Stimulated activated CD4-positive, alpha-beta T cell treated with anti-CD3 and anti-CD28 coated beads, TNF-alpha, amount 100 ng/mL, for 1 hour (primary cell): ENCODE measurements at regions not wholly inside any gene's neighbourhood (a gene's known extent, or its start where the extent isn't known, plus 50 kb on each side); places are given as distances from the start of the nearest gene placed in this dataset.

Experiments used
- DNase-seq, 3 donors: peaks; one replicate each; pipeline ENCODE4 v3.0.0-alpha.2; 2020; ENCODE audit warnings: low read depth in 3 of 3, low spot score in 1 of 3

DNA sequence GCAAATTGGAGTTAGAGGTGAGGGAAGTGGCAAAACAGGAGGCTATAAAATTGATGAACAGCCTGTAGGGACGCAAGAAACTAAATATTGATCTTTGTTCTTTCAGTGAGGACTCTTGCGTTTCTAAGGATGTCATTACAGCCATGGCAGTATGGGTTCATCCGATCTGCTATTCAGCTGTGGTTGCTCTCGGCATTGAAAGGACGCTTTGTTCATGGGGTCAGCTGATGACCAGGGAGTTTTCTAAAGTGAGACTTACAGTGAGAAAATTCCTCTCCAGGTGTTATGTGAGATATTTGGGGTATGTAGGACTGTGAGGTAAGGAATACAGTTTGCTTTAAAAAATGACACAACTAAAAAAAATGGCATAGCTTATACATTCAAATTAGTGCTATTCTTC is 52.7 kb upstream of the PELI1 start:
- no peak for DNase-seq

- DNase-seq = no peak
These were observed 56.9 kb upstream of the PELI1 start for GRCh38 chr2:64201151-64201550.

DNA sequence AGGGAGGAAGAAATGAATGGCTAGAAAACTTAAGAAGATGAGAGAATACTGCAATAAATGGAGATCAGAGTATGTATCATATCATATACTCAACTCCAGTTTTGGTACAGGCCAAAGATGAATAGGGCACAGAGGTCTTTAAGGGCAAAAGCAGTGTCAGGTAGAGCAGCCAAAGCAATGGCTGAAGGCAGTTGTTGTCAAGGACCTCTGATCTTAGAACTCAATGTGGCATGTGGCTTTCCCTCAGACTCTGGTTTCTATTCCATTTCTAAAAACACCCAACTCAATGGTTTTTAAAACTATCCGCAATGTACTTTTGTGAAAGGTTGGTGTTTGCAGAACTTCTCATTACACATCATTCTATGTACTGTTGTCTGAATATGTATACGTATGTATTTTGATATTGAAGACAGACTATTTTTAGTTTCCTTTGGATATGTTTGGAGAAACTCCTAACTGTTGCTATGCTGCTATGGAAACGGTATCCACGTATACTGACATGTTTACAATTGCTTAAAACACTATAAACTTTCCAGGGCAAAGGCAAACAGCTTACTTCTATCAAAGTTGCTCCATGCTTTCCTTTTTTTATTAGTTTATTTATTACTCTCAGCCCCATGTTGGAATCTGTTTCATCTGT is 58.1 kb upstream of the PELI1 start:
- no peak for DNase-seq

DNA sequence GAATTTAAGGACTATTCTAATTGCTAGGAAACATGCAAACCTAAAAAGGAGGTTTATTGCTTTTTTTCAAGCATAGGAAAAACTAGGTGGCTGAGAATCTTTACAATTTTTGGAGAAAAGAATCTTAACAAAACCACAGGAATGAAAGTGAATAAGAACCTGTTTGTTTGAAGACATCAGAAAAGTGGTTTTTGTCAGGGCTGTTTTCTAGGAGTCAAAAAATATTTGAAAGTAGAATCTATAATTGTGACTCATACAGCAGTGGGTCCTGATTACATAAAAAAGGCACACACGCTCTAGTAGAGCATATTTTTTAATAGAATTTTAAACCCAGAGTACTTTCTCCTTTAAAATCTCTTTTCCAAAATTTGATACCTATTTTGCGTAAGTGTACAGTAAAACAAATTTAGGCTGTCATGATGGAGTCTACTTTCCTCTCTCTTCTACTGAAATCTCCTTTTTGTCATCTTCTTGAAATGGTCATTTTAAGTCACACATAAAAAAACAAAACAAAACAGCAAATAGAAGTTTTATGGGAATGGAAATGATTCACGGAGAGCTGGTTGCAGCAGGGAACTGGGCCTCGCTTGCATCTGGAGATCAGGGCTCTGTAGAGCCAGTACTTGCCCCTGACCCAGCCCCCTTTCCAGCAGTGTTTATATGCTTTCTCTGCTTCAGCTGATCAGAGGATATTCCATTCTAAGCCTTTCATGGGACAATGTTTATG is 59.1 kb upstream of the PELI1 start:
- no peak for DNase-seq

DNA sequence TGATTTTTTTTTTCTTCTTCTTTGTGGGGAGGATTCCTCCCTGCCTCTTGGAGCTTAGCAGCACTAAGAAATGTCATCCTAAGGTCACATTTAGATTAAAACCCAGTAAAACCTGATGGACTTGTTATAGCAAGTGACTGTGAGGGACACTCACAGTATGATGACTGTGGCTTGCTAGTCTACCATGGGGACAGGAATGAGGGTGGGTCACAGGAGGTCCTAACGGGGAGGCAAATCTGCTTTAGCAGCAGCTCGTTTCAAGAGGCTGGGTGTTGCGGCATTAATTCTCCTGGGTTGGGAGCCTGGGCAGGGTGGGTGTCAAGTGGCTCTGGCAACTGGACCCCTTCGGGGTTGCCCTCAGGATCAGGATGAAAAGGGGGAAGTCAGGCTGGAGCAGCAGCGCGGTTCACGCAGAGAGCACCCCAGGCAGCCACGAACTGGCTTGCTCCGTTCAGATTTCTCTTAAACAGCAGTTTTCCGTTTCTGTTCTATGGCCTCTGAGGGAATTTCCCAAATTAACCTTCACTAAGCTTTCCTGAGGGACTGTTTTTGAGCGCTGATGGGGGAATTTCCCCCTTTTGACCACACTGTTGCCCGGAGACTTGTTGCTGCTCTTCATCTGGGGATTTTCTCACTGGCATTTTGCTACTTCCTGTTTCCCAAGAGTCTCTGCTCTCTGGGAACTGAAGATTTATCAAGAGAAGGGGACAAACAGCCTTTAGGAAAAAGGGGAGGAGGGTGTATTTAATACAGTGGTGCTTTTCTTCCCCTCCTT is 59.8 kb upstream of the PELI1 start:
- DNase-seq = peak in 2 of 3 donors; percentile 9 to 17

DNA sequence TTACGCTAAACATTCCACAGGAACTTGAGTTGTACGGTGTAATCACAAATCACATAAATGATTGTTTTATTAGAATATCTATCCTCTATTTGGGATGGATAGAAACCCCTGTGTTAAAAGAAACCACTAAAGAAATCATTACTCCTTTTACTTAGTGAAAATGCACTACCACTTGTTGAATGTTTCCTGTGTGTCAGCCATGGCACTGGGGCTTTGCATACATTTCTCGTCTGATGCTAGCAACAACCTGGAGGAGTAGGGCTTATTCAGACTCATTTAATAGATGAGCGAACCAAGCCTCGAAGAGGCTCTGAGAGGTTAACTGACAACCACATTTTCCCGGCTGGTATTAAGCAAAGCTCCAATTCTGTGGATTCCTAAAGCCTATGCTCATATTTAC is 60.5 kb upstream of the PELI1 start:
- DNase-seq = no peak

DNA sequence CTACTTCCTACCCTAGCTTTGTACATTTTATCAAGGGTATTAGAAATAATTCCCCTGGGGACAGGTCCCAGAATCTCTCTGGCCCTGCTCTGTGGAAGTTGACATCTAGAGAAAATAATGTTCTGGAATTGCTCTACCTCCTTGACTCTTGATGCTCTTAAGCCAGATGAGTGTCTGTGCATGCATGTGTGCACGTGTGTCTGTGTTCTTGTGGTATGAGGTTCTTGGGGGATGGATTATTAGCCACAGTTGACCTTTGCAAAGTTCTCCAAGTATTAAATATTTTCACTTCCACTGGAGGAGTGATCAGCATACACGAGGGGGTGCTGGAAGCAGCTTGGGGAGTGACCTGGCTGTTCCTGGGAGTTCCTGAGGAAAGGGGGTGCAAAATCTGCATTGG is 61.2 kb upstream of the PELI1 start:
- DNase-seq = no peak

- DNase-seq = no peak
These were observed 63.4 kb upstream of the PELI1 start for GRCh38 chr2:64207573-64207972.

GRCh38 chr2:64210816-64211215 is 66.6 kb upstream of the PELI1 start:
- no peak for DNase-seq

GRCh38 chr2:64211276-64211921 is 67.2 kb upstream of the PELI1 start:
- DNase-seq = no peak

GRCh38 chr2:64212346-64212745 is 68.1 kb upstream of the PELI1 start:
- no peak for DNase-seq

- DNase-seq = no peak
These were observed 68.6 kb upstream of the PELI1 start for GRCh38 chr2:64212801-64213321.

- no peak for DNase-seq
These were observed 69.5 kb upstream of the PELI1 start for GRCh38 chr2:64213532-64214275.

DNA sequence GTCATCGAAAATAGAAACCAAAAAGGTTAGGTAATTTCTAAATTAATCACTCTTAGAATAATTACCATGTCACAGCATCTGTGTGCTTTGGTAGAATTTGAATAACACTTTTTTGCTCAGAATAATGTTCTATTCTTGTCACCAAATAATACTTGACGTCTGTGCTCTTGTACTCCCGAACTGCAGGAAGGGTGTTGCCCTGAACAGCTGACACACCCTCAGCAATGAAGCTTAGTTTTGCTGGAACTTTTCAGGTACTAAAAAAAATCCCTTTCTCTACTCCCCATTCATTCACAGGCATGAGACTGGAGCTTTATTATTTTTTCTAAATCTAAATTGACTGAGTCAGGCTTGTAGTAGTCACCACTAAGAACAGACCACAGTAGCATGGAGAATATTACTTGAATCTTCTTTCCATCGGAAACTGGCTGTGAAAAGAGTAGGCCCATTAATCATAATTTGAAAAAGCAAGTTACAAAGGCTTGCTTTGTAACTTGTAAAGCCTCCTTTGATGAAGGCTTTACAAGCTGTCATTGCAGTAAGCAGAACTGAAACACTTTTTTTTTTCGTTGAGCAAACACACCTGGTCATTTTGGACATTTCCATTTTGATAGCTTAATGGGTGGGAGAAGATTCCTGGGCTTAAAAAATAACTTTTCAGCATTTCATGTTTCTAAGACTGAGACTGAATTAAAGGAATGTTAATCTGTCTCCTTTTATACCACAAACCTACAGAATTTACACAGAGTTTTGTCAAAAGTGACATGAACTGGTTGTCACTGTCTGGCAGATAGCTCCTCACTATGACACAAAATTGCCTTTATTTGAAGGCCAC is 70.3 kb upstream of the PELI1 start:
- DNase-seq = no peak

GRCh38 chr2:64217198-64217869 is 73.1 kb upstream of the PELI1 start:
- no peak for DNase-seq

DNA sequence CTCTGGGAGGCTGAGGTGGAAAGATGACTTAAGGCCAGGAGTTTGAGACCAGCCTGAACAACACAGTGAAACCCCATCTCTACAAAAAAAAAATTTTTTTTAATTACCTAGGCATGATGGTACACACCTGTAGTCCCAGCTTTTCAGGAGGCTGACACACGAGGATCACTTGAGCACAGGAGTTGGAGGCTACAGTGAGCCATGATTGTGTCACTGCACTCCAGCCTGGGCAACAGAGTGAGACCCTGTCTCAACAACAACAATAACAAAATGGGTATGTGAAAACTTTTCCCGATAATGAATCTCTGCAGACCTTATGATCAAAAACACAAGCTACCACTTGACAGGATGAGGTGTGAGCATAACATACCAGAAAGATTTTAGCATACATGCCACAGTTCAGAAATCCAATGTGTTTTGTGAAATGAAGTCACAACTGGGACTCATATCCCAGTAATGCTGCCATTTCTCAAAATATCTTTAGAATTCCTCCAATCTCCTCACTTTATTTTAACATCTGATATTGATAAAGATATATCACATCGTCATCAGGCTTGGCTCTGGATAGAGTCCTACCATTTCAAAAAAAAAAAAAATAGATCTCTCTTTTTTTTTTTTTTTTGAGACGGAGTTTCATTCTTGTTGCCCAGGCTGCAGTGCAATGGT is 74.0 kb upstream of the PELI1 start:
- no peak for DNase-seq

GRCh38 chr2:64219149-64219548 is 74.9 kb upstream of the PELI1 start:
- DNase-seq = no peak

DNA sequence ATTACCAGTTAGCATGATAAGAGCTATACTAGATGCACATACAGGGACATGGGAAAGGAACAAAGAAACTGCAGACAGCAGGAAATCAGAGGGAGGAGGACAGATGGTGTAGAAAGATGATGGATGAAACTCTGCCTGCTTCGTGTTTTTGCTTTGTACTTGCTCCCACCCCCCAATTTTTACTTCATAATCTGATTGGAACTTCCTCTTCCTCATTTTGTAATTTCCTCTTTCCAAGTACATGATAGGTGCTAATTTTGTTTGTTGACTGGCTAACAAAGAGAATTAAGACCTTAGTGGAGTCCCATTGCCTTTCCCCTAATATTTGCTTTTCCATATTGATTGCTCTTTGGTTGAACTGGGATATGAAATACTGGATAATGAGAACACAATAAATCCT is 76.0 kb upstream of the PELI1 start:
- no peak for DNase-seq
